GM19395 (cell line): ENCODE measurements at regions not wholly inside any gene's neighbourhood (a gene's known extent, or its start where the extent isn't known, plus 50 kb on each side); places are given as distances from the start of the nearest gene placed in this dataset.
"Not testable (repeated sequence)": the region's sequence is repeated elsewhere in the genome, so short reads cannot be mapped to it uniquely, and the experiment has no call there.

ENCODE experiments used
- ATAC-seq: cut with Tn5 transposase; IDR thresholded peaks from one replicate; pipeline ENCODE4 v1.9.1; 2021; ENCODE audit warnings: mild to moderate bottlenecking, moderate library complexity; ENCODE audit not compliant: unreplicated experiment

- no peak for ATAC-seq
Observed at GRCh38 chr3:153539263-153539662, 377.2 kb downstream of the RAP2B start.

GRCh38 chr3:153545471-153545870 is 383.4 kb downstream of the RAP2B start:
- ATAC-seq: no peak

- ATAC-seq: no peak
Observed at GRCh38 chr3:153547970-153548369, 385.9 kb downstream of the RAP2B start.

GRCh38 chr3:153549686-153550085 is 387.7 kb downstream of the RAP2B start:
- not testable (repeated sequence) for ATAC-seq

GRCh38 chr3:153551536-153552285 is 389.7 kb downstream of the RAP2B start:
- ATAC-seq: no peak

- no peak for ATAC-seq
Observed at GRCh38 chr3:153552887-153553604, 391.0 kb downstream of the RAP2B start.

- no peak for ATAC-seq
Observed at GRCh38 chr3:153553605-153553945, 391.5 kb downstream of the RAP2B start.

GRCh38 chr3:153555919-153556318 is 393.9 kb downstream of the RAP2B start:
- ATAC-seq: no peak

GRCh38 chr3:153559366-153559765 is 397.3 kb downstream of the RAP2B start:
- ATAC-seq: not testable (repeated sequence)

GRCh38 chr3:153567011-153567410 is 405.0 kb downstream of the RAP2B start:
- ATAC-seq: no peak

GRCh38 chr3:153567556-153567955 is 405.5 kb downstream of the RAP2B start:
- ATAC-seq: no peak

GRCh38 chr3:153570481-153570880 is 408.5 kb downstream of the RAP2B start:
- not testable (repeated sequence) for ATAC-seq

- ATAC-seq: no peak
Observed at GRCh38 chr3:153572165-153572564, 410.1 kb downstream of the RAP2B start.

- ATAC-seq: no peak
Observed at GRCh38 chr3:153572654-153573053, 410.6 kb downstream of the RAP2B start.

GRCh38 chr3:153573481-153573880 is 411.5 kb downstream of the RAP2B start:
- no peak for ATAC-seq

GRCh38 chr3:153574445-153574844 is 412.4 kb downstream of the RAP2B start:
- no peak for ATAC-seq

- no peak for ATAC-seq
Observed at GRCh38 chr3:153577059-153577736, 415.2 kb downstream of the RAP2B start.

- ATAC-seq: no peak
Observed at GRCh38 chr3:153578046-153578445, 416.0 kb downstream of the RAP2B start.

- ATAC-seq: no peak
Observed at GRCh38 chr3:153590051-153590450, 428.0 kb downstream of the RAP2B start.

- no peak for ATAC-seq
Observed at GRCh38 chr3:153591561-153592245, 429.7 kb downstream of the RAP2B start.

- no peak for ATAC-seq
Observed at GRCh38 chr3:153595186-153595815, 433.3 kb downstream of the RAP2B start.
